ENCODE measurements at regions not wholly inside any gene's neighbourhood (a gene's known extent, or its start where the extent isn't known, plus 50 kb on each side); places are given as distances from the start of the nearest gene placed in this dataset.

- TF ChIP-seq, protein P1, sequence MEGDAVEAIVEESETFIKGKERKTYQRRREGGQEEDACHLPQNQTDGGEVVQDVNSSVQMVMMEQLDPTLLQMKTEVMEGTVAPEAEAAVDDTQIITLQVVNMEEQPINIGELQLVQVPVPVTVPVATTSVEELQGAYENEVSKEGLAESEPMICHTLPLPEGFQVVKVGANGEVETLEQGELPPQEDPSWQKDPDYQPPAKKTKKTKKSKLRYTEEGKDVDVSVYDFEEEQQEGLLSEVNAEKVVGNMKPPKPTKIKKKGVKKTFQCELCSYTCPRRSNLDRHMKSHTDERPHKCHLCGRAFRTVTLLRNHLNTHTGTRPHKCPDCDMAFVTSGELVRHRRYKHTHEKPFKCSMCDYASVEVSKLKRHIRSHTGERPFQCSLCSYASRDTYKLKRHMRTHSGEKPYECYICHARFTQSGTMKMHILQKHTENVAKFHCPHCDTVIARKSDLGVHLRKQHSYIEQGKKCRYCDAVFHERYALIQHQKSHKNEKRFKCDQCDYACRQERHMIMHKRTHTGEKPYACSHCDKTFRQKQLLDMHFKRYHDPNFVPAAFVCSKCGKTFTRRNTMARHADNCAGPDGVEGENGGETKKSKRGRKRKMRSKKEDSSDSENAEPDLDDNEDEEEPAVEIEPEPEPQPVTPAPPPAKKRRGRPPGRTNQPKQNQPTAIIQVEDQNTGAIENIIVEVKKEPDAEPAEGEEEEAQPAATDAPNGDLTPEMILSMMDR (conservative IDR thresholded peaks at IDR 0.05 in 1 of 2, IDR thresholded peaks at IDR 0.05 in 1 of 2; ENCODE audit: extremely low read depth in 1 of 2, insufficient read depth in 1 of 2, low read depth in 1 of 2, low read length in 2 of 2) = no peak
- TF ChIP-seq EZH2 (IDR thresholded peaks at IDR 0.05; ENCODE audit: borderline replicate concordance, low read length) = no peak
These were observed 210.1 kb upstream of the FUT9 start for GRCh38 chr6:95805699-95806098.
